ENCODE measurements at regions not wholly inside any gene's neighbourhood (a gene's known extent, or its start where the extent isn't known, plus 50 kb on each side); places are given as distances from the start of the nearest gene placed in this dataset.

GRCh38 chr2:37425408-37425807, 81.0 kb downstream of the QPCT start:
- Histone ChIP-seq H3K9ac (ENCODE audit: low read length) (no peak overlapping the region), H3K27me3 (ENCODE audit: control insufficient read depth in 1 of 2, insufficient read depth in 2 of 2, low read length in 2 of 2) (no peaks in the 10 kb centered on the region), H3K4me1 (ENCODE audit: insufficient read depth, low read length) (no peaks in the 10 kb centered on the region), H3K9me3 (ENCODE audit: low read length) (no peaks in the 10 kb centered on the region), H3K27ac (ENCODE audit: low read depth, low read length) (no peak overlapping the region), H3K4me3 (ENCODE audit: low read depth in 1 of 2, low read length in 2 of 2) (no peak overlapping the region), H3K36me3 (ENCODE audit: insufficient read depth, low read length) (no peaks in the 10 kb centered on the region)

GRCh38 chr2:37427241-37427640, 82.8 kb downstream of the QPCT start:
- H3K9ac ChIP-seq (ENCODE audit: low read length) = no peak overlapping the region
- H3K9me3 ChIP-seq (ENCODE audit: low read length) = no peaks in the 10 kb centered on the region
- no peaks in the 10 kb centered on the region for H3K4me1 ChIP-seq (ENCODE audit: insufficient read depth, low read length)
- no peak overlapping the region for H3K27ac ChIP-seq (ENCODE audit: low read depth, low read length)
- H3K36me3 ChIP-seq (ENCODE audit: insufficient read depth, low read length) = no peaks in the 10 kb centered on the region
- no peaks in the 10 kb centered on the region for H3K27me3 ChIP-seq (ENCODE audit: control insufficient read depth in 1 of 2, insufficient read depth in 2 of 2, low read length in 2 of 2)
- H3K4me3 ChIP-seq (ENCODE audit: low read depth in 1 of 2, low read length in 2 of 2) = no peak overlapping the region

- Histone ChIP-seq H3K9ac (ENCODE audit: low read length) (no peak overlapping the region), H3K27me3 (ENCODE audit: control insufficient read depth in 1 of 2, insufficient read depth in 2 of 2, low read length in 2 of 2) (no peaks in the 10 kb centered on the region), H3K4me1 (ENCODE audit: insufficient read depth, low read length) (no peaks in the 10 kb centered on the region), H3K36me3 (ENCODE audit: insufficient read depth, low read length) (no peaks in the 10 kb centered on the region), H3K9me3 (ENCODE audit: low read length) (no peaks in the 10 kb centered on the region), H3K4me3 (ENCODE audit: low read depth in 1 of 2, low read length in 2 of 2) (no peak overlapping the region), H3K27ac (ENCODE audit: low read depth, low read length) (no peak overlapping the region)
Observed at GRCh38 chr2:37436323-37436722, 91.9 kb downstream of the QPCT start.

- Histone ChIP-seq H3K27me3 (ENCODE audit: control insufficient read depth in 1 of 2, insufficient read depth in 2 of 2, low read length in 2 of 2) (no peaks in the 10 kb centered on the region), H3K27ac (ENCODE audit: low read depth, low read length) (no peak overlapping the region), H3K36me3 (ENCODE audit: insufficient read depth, low read length) (no peaks in the 10 kb centered on the region), H3K4me1 (ENCODE audit: insufficient read depth, low read length) (no peaks in the 10 kb centered on the region), H3K9ac (ENCODE audit: low read length) (no peak overlapping the region), H3K4me3 (ENCODE audit: low read depth in 1 of 2, low read length in 2 of 2) (no peak overlapping the region), H3K9me3 (ENCODE audit: low read length) (no peaks in the 10 kb centered on the region)
Observed at GRCh38 chr2:37439131-37439642, 94.8 kb downstream of the QPCT start.

GRCh38 chr2:37441055-37441454, 96.6 kb downstream of the QPCT start:
- Histone ChIP-seq H3K4me1 (ENCODE audit: insufficient read depth, low read length) (no peaks in the 10 kb centered on the region), H3K9me3 (ENCODE audit: low read length) (no peaks in the 10 kb centered on the region), H3K27me3 (ENCODE audit: control insufficient read depth in 1 of 2, insufficient read depth in 2 of 2, low read length in 2 of 2) (no peaks in the 10 kb centered on the region), H3K4me3 (ENCODE audit: low read depth in 1 of 2, low read length in 2 of 2) (no peak overlapping the region), H3K27ac (ENCODE audit: low read depth, low read length) (no peak overlapping the region), H3K36me3 (ENCODE audit: insufficient read depth, low read length) (no peaks in the 10 kb centered on the region), H3K9ac (ENCODE audit: low read length) (no peak overlapping the region)

- H3K4me3 ChIP-seq (ENCODE audit: low read depth in 1 of 2, low read length in 2 of 2) = no peak overlapping the region
- H3K4me1 ChIP-seq (ENCODE audit: insufficient read depth, low read length) = no peaks in the 10 kb centered on the region
- H3K9ac ChIP-seq (ENCODE audit: low read length) = no peak overlapping the region
- H3K36me3 ChIP-seq (ENCODE audit: insufficient read depth, low read length) = no peaks in the 10 kb centered on the region
- no peaks in the 10 kb centered on the region for H3K9me3 ChIP-seq (ENCODE audit: low read length)
- H3K27me3 ChIP-seq (ENCODE audit: control insufficient read depth in 1 of 2, insufficient read depth in 2 of 2, low read length in 2 of 2) = no peaks in the 10 kb centered on the region
- H3K27ac ChIP-seq (ENCODE audit: low read depth, low read length) = no peak overlapping the region
Observed at GRCh38 chr2:37443082-37443481, 98.7 kb downstream of the QPCT start.

GRCh38 chr2:37447446-37447845, 103.0 kb downstream of the QPCT start:
- H3K4me3 ChIP-seq (ENCODE audit: low read depth in 1 of 2, low read length in 2 of 2) = no peak overlapping the region

GRCh38 chr2:37448342-37449120, 104.1 kb downstream of the QPCT start:
- no peak overlapping the region for H3K9ac ChIP-seq (ENCODE audit: low read length)
- no peaks in the 10 kb centered on the region for H3K9me3 ChIP-seq (ENCODE audit: low read length)
- H3K4me3 ChIP-seq (ENCODE audit: low read depth in 1 of 2, low read length in 2 of 2) = no peak overlapping the region
- H3K27ac ChIP-seq (ENCODE audit: low read depth, low read length) = no peak overlapping the region
- no peaks in the 10 kb centered on the region for H3K36me3 ChIP-seq (ENCODE audit: insufficient read depth, low read length)
- no peaks in the 10 kb centered on the region for H3K27me3 ChIP-seq (ENCODE audit: control insufficient read depth in 1 of 2, insufficient read depth in 2 of 2, low read length in 2 of 2)
- no peaks in the 10 kb centered on the region for H3K4me1 ChIP-seq (ENCODE audit: insufficient read depth, low read length)

More at GRCh38 chr2:37447446-37447845, 103.0 kb downstream of the QPCT start:
- H3K27ac ChIP-seq (ENCODE audit: low read depth, low read length) = no peak overlapping the region
- no peaks in the 10 kb centered on the region for H3K36me3 ChIP-seq (ENCODE audit: insufficient read depth, low read length)
- H3K9ac ChIP-seq (ENCODE audit: low read length) = no peak overlapping the region
- no peaks in the 10 kb centered on the region for H3K27me3 ChIP-seq (ENCODE audit: control insufficient read depth in 1 of 2, insufficient read depth in 2 of 2, low read length in 2 of 2)
- no peaks in the 10 kb centered on the region for H3K4me1 ChIP-seq (ENCODE audit: insufficient read depth, low read length)
- no peaks in the 10 kb centered on the region for H3K9me3 ChIP-seq (ENCODE audit: low read length)

- H3K4me1 ChIP-seq (ENCODE audit: insufficient read depth, low read length) = peaks cover 2% of the 10 kb centered on the region
- H3K9ac ChIP-seq (ENCODE audit: low read length) = no peak overlapping the region
- H3K9me3 ChIP-seq (ENCODE audit: low read length) = no peaks in the 10 kb centered on the region
- no peak overlapping the region for H3K4me3 ChIP-seq (ENCODE audit: low read depth in 1 of 2, low read length in 2 of 2)
- no peaks in the 10 kb centered on the region for H3K27me3 ChIP-seq (ENCODE audit: control insufficient read depth in 1 of 2, insufficient read depth in 2 of 2, low read length in 2 of 2)
- H3K36me3 ChIP-seq (ENCODE audit: insufficient read depth, low read length) = no peaks in the 10 kb centered on the region
- no peak overlapping the region for H3K27ac ChIP-seq (ENCODE audit: low read depth, low read length)
Observed at GRCh38 chr2:37449761-37450296, 105.4 kb downstream of the QPCT start.

- Histone ChIP-seq H3K36me3 (ENCODE audit: insufficient read depth, low read length) (no peaks in the 10 kb centered on the region), H3K4me1 (ENCODE audit: insufficient read depth, low read length) (peaks cover 7% of the 10 kb centered on the region), H3K4me3 (ENCODE audit: low read depth in 1 of 2, low read length in 2 of 2) (no peak overlapping the region), H3K27ac (ENCODE audit: low read depth, low read length) (no peak overlapping the region), H3K9me3 (ENCODE audit: low read length) (no peaks in the 10 kb centered on the region), H3K9ac (ENCODE audit: low read length) (no peak overlapping the region), H3K27me3 (ENCODE audit: control insufficient read depth in 1 of 2, insufficient read depth in 2 of 2, low read length in 2 of 2) (no peaks in the 10 kb centered on the region)
Observed at GRCh38 chr2:37453027-37453426, 108.6 kb downstream of the QPCT start.

- Histone ChIP-seq H3K4me1 (ENCODE audit: insufficient read depth, low read length) (peaks cover 21% of the 10 kb centered on the region), H3K27ac (ENCODE audit: low read depth, low read length) (no peak overlapping the region), H3K9me3 (ENCODE audit: low read length) (no peaks in the 10 kb centered on the region), H3K27me3 (ENCODE audit: control insufficient read depth in 1 of 2, insufficient read depth in 2 of 2, low read length in 2 of 2) (no peaks in the 10 kb centered on the region), H3K36me3 (ENCODE audit: insufficient read depth, low read length) (no peaks in the 10 kb centered on the region), H3K4me3 (ENCODE audit: low read depth in 1 of 2, low read length in 2 of 2) (no peak overlapping the region), H3K9ac (ENCODE audit: low read length) (no peak overlapping the region)
Observed at GRCh38 chr2:37454851-37455762, 110.7 kb downstream of the QPCT start.
